Hematopoietic multipotent progenitor cell treated with erythropoietin and hydrocortisone succinate and interleukin-3 and kit ligand, for 6 days (in vitro differentiated cells): ENCODE measurements at regions not wholly inside any gene's neighbourhood (a gene's known extent, or its start where the extent isn't known, plus 50 kb on each side); places are given as distances from the start of the nearest gene placed in this dataset.

Source experiments
- DNase-seq: peaks from one replicate; pipeline ENCODE4 v3.0.0-alpha.2; 2015

DNA sequence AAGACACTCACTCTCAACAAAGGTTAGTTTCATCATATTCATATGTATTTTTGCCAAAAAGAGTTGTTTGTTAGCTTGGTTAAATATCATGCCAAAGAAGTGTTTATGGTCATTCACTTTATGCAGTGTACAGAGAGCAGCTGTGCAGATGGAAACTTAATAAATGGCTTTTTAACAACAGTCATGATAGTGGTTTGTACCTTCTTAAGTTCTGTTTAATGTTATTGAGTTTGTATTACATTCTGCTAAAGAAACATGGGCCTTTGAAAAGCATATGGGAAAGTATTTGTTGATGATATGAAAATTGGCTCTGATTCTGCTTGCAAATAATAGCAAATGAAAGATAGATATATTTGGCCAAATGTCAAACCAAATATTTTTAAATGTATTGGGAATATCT lies 607.3 kb downstream of the NCAM2 start:
- no peak for DNase-seq

DNA sequence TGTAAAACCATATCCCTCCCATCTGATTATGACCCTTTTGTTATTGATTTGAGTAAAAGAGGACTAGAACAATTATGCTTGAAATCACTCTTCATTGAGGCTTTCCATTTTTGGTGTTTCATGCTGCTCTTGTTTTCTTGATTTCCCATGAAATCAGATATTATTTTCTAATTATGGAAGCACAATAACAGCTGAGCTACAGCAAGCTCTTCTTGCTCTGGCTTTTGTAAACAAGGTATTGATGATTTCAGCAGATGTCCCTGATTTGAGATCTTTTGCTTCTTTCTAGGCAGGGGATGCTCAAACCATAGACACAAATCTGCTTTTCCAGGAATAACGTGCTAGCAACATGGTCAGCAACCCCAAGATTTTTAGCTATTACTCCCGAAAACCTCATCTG lies 607.8 kb downstream of the NCAM2 start:
- no peak for DNase-seq

DNA sequence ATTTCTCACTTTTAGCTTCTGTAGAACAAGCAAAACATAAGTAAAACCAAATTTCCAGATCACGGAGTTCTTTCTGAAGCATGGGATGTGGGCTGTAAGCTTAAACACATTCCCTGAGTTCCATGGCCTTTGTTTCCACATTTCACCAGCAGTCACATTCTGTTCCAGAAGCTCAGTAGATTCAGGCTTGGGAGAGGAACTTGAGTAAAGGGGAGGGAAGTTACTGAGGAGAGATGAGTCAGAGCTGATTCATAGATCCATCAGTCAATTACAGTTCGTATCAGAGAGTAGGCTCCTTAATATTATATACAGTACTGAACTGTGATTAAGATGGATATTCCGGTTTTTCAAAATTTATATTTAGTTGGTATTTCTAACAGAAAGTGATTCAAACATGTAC lies 614.3 kb downstream of the NCAM2 start:
- DNase-seq: no peak

DNA sequence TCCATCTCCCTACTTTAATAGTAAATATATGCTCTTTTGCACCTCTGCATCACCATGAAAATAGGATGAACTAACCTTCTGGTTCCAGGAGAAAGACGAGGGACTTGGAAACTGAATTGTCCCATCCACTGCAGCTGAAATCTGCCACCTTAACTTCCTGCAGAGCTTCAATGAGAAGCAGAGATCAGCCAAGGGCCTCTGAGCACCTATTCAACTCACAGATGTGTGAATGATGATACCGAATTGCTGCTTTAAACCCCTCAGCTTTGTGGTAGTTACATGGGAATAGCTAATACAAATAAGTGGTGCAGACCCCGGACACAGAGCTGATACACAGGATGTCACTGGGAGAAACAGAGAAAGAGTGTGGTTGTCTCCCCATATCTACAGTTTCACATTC lies 616.8 kb downstream of the NCAM2 start:
- DNase-seq: no peak

DNA sequence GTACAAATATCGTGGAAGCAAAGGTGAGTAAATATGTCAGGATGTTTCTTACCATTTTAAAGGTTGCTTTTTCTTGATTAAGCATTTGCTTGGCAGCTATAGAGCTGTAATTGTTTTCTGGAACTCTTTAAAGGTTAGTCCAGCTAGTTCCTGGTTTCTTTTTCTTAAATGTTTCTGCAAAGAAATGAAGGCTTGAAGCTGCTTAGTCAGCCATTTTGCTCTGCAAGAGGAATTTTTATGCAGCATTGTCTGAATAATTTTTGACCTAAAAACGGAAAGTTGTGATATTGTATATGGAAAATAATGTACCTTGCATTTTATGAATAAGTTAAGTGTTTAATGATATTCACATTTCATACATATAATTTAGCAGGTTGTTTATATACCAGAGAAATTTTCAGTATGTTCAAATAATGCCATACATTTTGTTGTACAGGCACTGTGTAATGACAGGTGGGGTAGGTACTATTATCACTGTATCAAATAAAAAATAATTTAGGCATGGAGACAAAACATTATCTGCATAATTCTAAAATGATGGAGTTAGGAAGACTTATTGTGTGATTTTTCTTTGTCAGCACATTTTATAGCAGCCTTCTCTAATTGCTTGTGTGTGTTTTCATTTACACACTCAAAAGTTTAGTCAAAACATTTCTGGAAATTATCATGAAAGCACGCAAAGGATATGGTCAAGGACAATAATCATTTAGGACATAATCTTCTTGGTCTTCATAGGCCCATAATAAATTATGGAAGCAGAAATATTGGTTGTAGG lies 624.4 kb downstream of the NCAM2 start:
- DNase-seq: no peak

DNA sequence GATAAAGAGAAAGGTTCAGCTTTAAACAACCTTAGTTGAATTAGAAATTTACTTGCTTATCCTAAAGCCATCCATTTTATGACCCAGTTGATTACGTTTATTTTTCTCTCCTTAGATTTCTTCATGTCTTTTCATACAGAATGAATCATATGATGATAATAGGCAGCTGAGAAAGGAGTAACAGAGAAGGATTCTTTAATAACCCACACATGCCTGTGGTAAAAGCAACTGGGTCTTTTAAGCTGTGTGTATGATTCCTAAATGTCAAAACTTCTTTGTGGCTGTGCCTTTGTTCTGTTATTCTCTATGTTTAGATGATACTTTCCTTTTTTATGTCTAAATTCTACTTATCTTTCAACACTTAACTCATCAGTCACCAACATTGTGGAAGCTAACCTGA lies 626.5 kb downstream of the NCAM2 start:
- no peak for DNase-seq

DNA sequence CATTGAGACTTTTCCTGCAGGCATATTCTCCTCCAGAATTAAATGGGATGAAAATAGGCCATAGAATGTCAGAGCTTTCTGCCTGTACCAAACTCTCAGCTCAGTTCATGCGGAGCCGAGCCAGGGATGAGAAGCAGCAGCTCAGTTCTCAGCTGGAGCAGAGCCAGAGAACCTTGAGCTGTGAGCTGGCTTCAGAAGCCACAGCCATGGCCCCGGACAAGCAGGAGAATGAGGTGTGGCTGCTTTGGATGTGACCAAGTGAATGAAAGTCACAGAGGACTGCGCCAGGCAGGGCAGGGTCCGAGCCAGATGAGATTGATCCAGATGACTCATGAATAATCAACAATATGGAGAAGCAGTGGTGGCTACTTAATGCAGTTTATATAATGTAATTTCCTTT lies 633.8 kb downstream of the NCAM2 start:
- DNase-seq: no peak

DNA sequence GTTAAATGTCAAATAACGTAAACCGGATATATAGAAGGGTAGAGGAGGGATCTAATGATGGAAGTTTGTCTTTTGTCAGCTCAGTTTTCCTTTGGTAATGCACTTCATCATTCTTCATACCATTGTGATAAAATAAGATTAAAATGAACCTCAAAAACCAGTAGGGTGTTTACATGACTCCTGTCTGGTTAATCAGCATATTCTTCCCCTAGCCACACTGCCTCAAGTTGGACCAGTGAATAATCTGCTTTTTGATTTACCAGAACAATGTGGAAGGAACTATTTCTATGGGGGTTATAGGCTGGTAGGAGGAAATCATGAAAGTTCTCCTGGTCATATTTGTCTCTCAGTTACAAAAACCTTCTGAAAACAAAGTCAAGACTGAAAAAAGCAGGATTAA lies 634.7 kb downstream of the NCAM2 start:
- no peak for DNase-seq

DNA sequence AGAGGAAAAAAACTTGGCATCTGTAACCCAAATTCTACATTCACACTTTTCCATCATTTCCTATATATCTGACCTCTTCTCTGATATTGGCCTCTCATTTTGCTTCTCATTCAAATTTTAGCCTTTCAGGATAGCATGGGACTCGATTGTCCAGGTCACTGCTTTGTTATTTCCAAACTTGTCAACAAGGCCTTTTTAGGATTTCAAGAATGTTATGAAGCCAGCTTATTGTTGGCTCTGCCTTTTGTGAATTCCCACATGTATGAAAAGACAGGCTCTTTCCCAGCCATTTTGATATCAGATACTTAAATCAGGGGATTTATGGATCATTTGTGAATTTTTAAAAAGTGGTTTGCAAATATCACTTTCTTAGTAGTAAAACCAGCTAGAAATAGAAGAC lies 663.5 kb downstream of the NCAM2 start:
- no peak for DNase-seq

DNA sequence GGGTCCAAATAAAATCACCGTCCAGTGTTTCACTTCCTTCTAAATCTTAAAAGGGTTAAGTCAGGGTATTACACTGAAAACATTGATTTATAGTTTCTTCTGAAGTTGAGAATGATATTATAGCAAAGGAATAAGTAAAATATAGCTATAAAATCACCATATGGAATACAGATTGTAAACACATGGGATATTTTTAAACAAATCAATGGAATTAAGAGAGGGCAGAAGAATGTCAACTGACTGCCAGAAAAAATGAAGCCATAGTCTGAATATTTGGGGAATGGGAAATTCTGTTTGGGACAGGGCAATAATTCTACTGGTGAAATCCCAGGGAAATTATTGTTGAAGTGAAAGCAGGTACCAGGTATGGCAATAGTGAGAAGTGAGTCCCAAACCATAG lies 664.6 kb downstream of the NCAM2 start:
- no peak for DNase-seq

DNA sequence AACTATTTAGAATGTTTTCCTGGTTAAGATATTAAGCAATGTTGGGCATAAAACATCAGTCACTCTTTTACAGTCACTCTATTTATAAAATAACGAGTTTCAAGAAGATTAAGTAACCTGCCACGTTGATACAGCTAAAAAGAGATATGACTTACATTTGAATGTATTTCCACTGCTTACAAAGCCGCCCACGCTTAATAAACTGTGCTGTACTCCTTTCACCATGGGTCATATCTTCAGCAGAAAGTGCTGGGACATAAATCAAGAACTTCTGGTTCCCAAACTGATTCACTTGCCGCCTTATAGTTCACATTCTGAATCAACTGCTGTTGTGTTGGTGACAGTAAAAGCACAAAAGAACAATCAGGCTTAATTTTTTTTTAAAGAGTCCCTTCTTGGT lies 666.7 kb downstream of the NCAM2 start:
- DNase-seq: no peak

DNA sequence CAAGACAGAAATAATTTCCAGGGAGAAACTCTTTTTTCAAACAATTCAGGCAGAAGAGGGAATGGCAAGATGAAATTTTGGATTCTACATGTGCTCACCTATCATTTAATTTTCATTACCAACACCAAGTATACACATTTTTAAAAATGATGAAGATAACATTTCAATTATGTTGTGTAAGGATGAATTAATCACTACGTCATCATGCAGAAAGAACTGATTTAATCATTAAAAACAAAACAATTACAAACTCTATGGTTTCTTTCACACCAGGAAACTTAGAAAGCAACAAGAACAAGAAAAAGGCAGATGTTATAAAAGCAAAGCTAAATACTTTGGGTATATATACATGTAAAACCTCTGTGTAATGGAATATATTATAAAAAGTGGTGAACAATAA lies 668.5 kb downstream of the NCAM2 start:
- DNase-seq: no peak

DNA sequence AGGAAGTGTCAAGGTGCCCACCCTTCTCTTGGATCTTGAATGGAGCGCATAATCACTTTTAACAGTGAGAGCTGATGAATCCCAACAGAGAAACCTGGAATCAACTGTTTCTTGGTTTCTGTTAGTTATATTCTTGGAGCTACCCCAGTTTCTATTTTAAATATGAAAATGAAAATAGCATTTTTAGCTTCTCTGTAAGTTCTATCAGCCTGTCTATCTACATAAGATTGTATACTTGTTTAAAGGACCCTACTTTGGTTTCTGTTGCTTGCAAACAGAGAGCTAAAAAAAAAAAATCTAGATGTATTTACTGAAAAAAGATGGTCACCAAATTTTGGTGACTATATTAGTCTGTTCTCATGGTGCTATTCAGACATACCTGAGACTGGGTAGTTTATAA lies 670.0 kb downstream of the NCAM2 start:
- DNase-seq: no peak

DNA sequence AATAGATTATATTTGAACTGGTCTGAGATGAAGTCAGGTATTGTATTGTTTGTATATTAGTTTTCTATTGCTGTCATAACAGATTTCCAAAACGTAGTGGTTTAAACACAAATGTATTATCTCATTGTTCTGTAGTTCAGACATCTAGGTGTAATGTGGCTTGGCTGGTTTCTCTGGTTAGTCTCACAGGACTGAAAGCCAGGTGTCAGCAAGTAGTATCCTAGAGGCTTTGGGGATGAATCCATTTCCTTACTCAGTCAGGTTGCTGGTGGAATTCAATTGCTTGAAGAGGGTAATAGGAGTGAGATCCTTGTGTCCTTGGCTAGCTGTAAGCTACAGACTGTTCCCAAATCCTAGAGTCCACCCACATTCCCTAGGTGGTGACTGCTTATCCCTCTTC lies 675.8 kb downstream of the NCAM2 start:
- DNase-seq: no peak

DNA sequence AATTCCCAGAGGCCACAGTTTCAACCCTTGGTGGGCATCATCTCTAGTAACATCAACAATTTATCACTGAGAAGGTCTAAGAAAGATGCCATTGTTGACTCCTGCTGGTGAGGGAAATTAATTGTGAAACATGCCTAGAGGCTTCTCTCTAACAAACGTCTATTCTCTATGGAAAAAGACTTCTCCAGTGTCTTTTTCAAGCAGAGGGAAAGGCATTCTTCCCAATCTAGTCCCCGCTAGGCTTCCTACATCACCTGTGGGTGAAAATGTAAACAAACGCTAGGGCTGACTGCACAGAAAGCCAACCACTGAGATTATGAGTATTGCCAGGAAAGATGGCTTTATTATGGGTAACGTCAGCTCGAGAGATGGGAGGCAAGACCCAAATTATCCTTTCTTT lies 677.4 kb downstream of the NCAM2 start:
- no peak for DNase-seq

DNA sequence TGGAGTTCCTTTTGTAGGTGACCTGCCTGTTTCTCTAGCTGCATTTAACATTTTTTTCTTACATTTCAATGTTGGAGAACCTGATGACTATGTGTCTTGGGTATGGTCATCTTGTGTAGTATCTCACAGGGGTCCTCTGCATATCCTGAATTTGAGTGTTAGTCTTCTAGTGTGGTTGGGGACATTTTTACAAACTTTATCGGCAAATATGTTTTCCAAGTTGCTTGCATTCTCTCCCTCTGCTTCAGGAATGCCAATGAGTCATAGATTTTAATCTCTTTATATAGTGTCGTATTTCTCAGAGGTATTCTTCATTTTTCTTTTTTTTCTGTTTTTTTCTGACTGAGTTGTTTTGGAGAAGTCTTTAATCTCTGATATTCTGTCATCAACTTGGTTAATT lies 684.0 kb downstream of the NCAM2 start:
- no peak for DNase-seq

DNA sequence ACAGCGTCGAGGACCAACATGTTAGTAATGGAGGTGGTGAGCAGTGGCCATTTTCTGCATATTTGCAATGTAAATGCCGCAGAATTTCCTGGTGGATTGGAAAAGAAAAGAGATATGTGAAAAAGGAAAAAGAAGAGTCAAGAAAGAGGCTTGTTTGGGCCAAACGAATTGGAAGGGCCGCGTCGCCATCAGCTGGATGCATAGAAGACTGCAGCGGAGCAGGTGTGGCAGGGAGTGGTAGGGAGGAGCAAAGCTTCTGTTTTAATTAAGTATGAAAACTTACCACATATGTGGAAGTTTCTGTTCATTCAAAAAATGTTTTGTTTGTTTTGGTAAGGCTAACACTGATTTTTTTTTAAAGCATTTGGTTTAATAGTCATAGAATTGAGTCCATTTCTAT lies 690.7 kb downstream of the NCAM2 start:
- DNase-seq: no peak

DNA sequence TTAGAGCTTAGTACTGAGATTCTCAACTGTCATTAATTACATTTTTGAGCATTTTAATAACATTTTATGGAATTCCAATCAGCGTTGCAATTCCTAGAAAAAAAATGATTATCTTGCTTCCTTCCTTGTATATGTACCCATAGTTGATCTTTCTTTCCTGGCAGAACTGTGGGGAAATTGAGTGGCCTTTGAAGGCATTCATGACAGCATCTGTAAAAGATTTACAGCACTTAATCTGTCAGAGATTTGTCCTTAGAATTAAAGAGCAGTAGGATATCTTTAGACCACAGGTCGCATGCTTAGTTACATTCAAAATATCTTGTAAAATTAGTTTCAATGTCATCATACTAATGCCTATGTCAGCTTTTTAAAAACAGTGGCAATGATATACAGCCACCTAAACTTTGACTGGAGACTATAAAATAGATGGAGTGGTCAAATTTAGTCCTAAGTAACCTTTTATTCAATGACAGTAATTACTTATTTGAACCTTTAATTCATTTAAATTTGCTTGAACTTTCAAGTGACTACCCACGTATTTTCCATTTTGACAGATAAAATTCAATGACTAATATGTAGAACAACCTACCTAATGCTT lies 692.0 kb downstream of the NCAM2 start:
- no peak for DNase-seq

DNA sequence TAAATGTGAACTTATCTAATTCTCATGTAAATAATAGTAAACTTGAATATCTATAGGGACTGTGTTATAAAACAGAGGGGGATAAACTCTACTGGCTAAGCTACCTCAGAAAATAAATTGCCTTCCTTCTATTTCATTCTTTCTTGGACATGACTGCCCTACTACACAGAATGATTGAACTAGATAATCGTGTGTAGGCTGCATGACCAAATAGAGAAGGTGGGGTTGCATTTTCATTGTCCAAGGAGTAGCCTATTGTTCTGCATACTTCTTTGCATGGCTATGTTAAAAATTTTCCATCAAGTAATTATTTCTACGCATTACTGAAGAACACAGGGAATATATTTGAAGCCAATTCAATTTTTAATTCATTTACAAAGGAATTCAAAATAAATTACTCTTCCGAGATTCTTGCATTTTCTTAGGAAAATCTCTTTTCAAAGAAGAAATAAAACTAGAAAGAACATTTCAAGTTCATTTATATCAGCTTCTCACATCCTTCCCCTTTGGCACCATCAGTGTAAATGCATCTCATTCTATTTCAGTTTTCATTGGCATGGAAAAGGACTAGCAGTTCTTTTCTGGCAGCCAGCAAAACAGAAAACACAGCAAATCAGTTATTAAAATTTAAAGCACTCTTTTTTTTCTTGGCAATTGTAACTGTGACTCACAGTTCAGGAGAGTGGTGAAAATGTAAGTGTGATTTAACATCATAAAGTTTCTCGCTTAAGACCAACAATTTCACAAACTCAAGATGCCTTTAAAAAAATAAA lies 714.7 kb downstream of the NCAM2 start:
- DNase-seq: no peak

DNA sequence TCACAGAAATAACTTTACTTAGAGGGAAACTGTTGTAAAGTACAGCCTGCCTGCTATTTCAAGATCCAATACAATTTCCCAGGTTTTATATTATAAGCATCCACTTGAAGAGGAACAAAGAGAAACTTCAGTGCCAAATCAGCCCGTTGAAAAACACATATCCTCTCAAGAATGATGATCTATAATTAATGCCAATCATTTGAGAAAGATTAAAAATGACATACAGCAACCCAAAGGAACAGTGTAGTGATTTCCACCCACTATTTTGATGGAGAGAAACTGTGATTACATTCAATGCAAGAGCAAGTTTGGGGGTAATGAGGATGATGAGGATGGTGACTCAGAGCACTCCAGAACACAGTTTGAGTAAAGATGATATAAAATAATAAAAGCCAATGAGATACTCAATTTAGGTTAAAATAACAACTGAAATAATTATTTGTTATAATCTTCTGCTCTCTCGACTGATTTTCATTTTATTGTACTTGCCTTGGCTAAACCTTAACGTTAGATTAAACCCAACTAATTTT lies 715.5 kb downstream of the NCAM2 start:
- DNase-seq: no peak

DNA sequence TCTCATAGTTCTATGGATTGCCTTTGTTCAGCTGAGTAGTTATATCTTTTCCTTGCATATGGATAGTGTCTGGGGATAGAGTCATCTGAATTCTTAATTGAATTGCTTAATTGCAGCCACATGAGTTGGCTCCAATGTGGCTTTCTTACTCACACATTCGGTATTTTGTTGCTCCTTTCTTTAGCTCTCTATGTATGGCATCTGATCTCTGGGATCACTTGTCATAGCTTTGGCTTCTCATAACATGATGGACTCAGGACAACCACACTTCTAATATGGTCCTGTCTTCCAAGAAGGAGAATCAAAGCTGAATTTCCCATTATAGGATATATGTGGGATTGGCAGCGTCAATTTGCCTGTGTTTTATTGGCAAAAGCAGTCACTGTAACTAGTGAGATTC lies 716.2 kb downstream of the NCAM2 start:
- no peak for DNase-seq

DNA sequence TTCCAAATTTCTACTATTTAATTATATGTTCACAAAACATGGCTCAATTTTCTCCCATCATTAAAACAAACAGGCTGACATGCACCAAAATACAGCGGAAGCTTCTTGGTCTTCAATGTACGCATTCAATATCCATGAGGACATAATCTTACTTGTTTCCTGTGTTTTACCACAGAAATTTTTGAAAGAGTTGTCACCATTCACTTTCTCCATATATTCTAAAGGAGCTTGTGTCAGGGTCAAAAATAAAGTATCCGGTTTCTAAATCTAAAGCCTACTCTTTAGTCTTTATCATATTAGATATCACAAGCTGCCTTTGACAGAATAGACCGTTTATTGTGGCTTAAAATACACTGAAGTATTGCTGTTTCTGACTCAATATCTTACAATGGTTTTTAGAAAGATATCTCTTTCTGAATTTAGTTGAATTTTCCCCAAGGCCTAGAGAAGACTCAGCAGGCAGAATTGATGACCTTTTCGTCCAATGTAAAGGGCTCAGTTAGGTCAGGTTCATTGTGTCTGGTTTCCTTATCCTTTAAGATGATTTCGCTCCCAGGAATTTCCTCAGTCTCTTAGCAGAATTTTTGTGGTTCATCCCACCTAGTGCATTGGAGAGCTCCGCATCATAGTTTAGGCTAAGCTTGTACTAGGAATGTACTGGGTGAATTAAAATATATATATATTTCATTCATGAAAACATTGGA lies 717.2 kb downstream of the NCAM2 start:
- no peak for DNase-seq

DNA sequence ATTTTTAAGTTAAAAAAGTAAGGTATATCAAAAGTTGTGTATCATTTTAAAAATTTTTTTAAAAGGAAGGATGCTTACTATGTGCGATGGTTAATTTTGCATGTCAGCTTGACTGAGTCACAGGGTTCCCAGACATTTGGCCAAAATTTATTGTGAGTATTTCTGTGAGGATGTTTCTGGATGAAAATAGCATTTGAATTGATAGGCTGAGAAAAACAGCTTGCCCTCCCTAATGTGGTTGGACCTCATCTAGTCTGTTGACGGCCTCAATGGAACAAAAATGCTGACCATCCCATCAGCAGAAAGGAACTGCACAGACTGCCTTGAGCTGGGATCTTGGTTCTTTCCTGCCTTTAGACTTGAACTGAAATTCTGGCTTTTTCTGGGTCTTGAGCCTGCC lies 724.5 kb downstream of the NCAM2 start:
- no peak for DNase-seq
